AG09319 (cell line): ENCODE measurements at regions not wholly inside any gene's neighbourhood (a gene's known extent, or its start where the extent isn't known, plus 50 kb on each side); places are given as distances from the start of the nearest gene placed in this dataset.

Experiments used
- DNase-seq: peaks from one replicate; pipeline ENCODE4 v3.0.0-alpha.2; 2010; ENCODE audit warnings: low read depth; ENCODE audit errors: extremely low read depth
- CTCF ChIP-seq: IDR thresholded peaks from 2 replicates; pipeline ENCODE4 v1.5.1; 2011; ENCODE audit warnings: low read depth, mild to moderate bottlenecking, inconsistent platforms, low read length, moderate library complexity

GRCh38 chr20:23278172-23278571, 72.4 kb upstream of the NXT1 start:
- TF ChIP-seq CTCF: no peak
- DNase-seq: no peak

- no peak for DNase-seq
- no peak for TF ChIP-seq CTCF
Measured at GRCh38 chr20:23277316-23277715, 73.3 kb upstream of the NXT1 start.

- no peak for DNase-seq
- TF ChIP-seq CTCF: no peak
Measured at GRCh38 chr20:23273776-23274175, 76.8 kb upstream of the NXT1 start.

GRCh38 chr20:23272176-23273029, 78.2 kb upstream of the NXT1 start:
- no peak for DNase-seq
- TF ChIP-seq CTCF: no peak

GRCh38 chr20:23270382-23270911, 80.1 kb upstream of the NXT1 start:
- DNase-seq: no peak

GRCh38 chr20:23269954-23270353, 80.6 kb upstream of the NXT1 start:
- no peak for TF ChIP-seq CTCF
- no peak for DNase-seq

More at GRCh38 chr20:23270382-23270911, 80.1 kb upstream of the NXT1 start:
- no peak for TF ChIP-seq CTCF

- TF ChIP-seq CTCF: no peak
- no peak for DNase-seq
Measured at GRCh38 chr20:23268792-23269354, 81.7 kb upstream of the NXT1 start.
